HCT116 (cell line): ENCODE measurements at regions not wholly inside any gene's neighbourhood (a gene's known extent, or its start where the extent isn't known, plus 50 kb on each side); places are given as distances from the start of the nearest gene placed in this dataset.
A peak's percentile ranks its signal among the peaks of the same experiment; 100 is the strongest.

ENCODE experiments used
- ATAC-seq: fragments of 200-7000 bp; cut with Tn5 transposase; 2 replicates; pipeline ENCODE4 v1.9.1; 2020; ENCODE audit warnings: mild to moderate bottlenecking, moderate library complexity
- BruUV-seq: library from RNA; stranded (reverse); fragments of 400-500 nt; replicated peaks from 2 replicates; lab custom pipeline; 2021; lab: Mats Ljungman, UMichigan
- CTCF ChIA-PET: fragments of 300-600 bp; sonication (Branson Sonifier 250); formaldehyde crosslinking; loops from one replicate; lab custom pipeline; 2021; ENCODE audit warnings: antibody characterized with exemption; lab: Charles Lee
- POLR2A ChIA-PET: fragments of 300-600, 350-600 bp; sonication (Branson Sonifier 250); formaldehyde crosslinking; loops from one replicate; lab custom pipeline; 2021; ENCODE audit warnings: antibody characterized with exemption; lab: Charles Lee
- RAD21 ChIA-PET, 2 experiments: fragments of 300-600 bp; sonication (Branson Sonifier 250); formaldehyde crosslinking; loops; one replicate each; lab custom pipeline; 2023; ENCODE audit warnings: low total read pairs in 2 of 2; ENCODE audit not compliant: uncharacterized antibody in 2 of 2, unreplicated experiment in 2 of 2, low non-redundant PET in 1 of 2; lab: Charles Lee
- DNase-seq: peaks from one replicate; pipeline ENCODE4 v3.0.0-alpha.2; 2010; ENCODE audit warnings: low read depth, low spot score
- H2AFZ ChIP-seq: fragments of 200-600 bp; shearing (Covaris generic), sonication (generic); 2 replicates; pipeline ENCODE4 v1.6.1; 2017; ENCODE audit warnings: low read depth, mixed run types, mixed read lengths, antibody characterized with exemption, low read length; ENCODE audit not compliant: poor library complexity, severe bottlenecking
- H3K27ac ChIP-seq: 2 replicates; pipeline ENCODE4 v1.5.1; 2012; ENCODE audit warnings: low read depth, low read length
- H3K27me3 ChIP-seq: fragments of 200-600 bp; sonication (generic); 2 replicates; pipeline ENCODE4 v1.6.1; 2016; ENCODE audit warnings: mixed run types, low read length, mixed read lengths; ENCODE audit not compliant: insufficient read depth
- H3K36me3 ChIP-seq, 2 experiments: fragments of 200-500 bp in 1 of 2; fragments of 200-600 bp in 1 of 2; sonication (Bioruptor generic) in 1 of 2; sonication (generic) in 1 of 2; 2 replicates each; pipeline versions ENCODE4 v1.5.1 to v1.6.1; 2014 to 2016; ENCODE audit warnings: low read length in 2 of 2, inconsistent platforms in 1 of 2, mixed read lengths in 1 of 2, mixed run types in 1 of 2; ENCODE audit not compliant: insufficient read depth in 2 of 2, control insufficient read depth in 1 of 2
- H3K4me1 ChIP-seq, 2 experiments: fragments of 200-600 bp in 1 of 2; sonication (generic) in 1 of 2; 2 replicates each; pipeline versions ENCODE4 v1.5.1 to v1.6.1; 2012 to 2017; ENCODE audit warnings: low read length in 2 of 2, inconsistent platforms in 1 of 2, mild to moderate bottlenecking in 1 of 2, mixed read lengths in 1 of 2, mixed run types in 1 of 2, moderate library complexity in 1 of 2; ENCODE audit not compliant: insufficient read depth in 2 of 2, control insufficient read depth in 1 of 2
- H3K4me2 ChIP-seq: fragments of 200-600 bp; sonication (generic); 2 replicates; pipeline ENCODE4 v1.6.1; 2017; ENCODE audit warnings: mixed run types, low read length, mixed read lengths
- H3K4me3 ChIP-seq, 2 experiments: fragments of 200-600 bp in 1 of 2; sonication (generic) in 1 of 2; replicated peaks in 1 of 2; 2 replicates each; pipeline ENCODE4 v1.5.1; 2011 to 2016; ENCODE audit warnings: low read length in 2 of 2, control low read depth in 1 of 2, low read depth in 1 of 2, mild to moderate bottlenecking in 1 of 2, mixed read lengths in 1 of 2, mixed run types in 1 of 2
- H3K79me2 ChIP-seq: fragments of 200-600 bp; sonication (generic); 2 replicates; pipeline ENCODE4 v1.6.1; 2017; ENCODE audit warnings: mild to moderate bottlenecking, mixed run types, low read length, moderate library complexity, mixed read lengths; ENCODE audit not compliant: insufficient read depth
- H3K9ac ChIP-seq: fragments of 200-600 bp; sonication (generic); 2 replicates; pipeline ENCODE4 v1.6.1; 2016; ENCODE audit warnings: low read length, mixed read lengths
- H3K9me2 ChIP-seq: fragments of 200-600 bp; sonication (generic), shearing (Covaris generic); 2 replicates; pipeline ENCODE4 v1.6.1; 2017; ENCODE audit warnings: mixed run types, mild to moderate bottlenecking, moderate library complexity; ENCODE audit not compliant: insufficient read depth
- H3K9me3 ChIP-seq, 2 experiments: fragments of 200-500 bp in 1 of 2; fragments of 200-600 bp in 1 of 2; sonication (Bioruptor generic) in 1 of 2; sonication (generic) in 1 of 2; 2 replicates each; pipeline ENCODE4 v1.6.1; 2014 to 2017; ENCODE audit warnings: low read length in 2 of 2, mixed read lengths in 2 of 2, inconsistent platforms in 1 of 2, low read depth in 1 of 2, mild to moderate bottlenecking in 1 of 2, mixed run types in 1 of 2, moderate library complexity in 1 of 2; ENCODE audit not compliant: control insufficient read depth in 1 of 2, insufficient read depth in 1 of 2
- H4K20me1 ChIP-seq: fragments of 200-600 bp; sonication (generic), shearing (Covaris generic); 2 replicates; pipeline ENCODE4 v1.6.1; 2017; ENCODE audit warnings: mixed run types, mild to moderate bottlenecking, moderate library complexity; ENCODE audit not compliant: insufficient read depth
- EGR1 ChIP-seq: IDR thresholded peaks from 2 replicates; pipeline ENCODE4 v1.6.1; 2012; ENCODE audit warnings: low read depth
- FOSL1 ChIP-seq: IDR thresholded peaks from 2 replicates; pipeline ENCODE4 v1.6.1; 2012; ENCODE audit warnings: low read depth
- JUND ChIP-seq: IDR thresholded peaks from 2 replicates; pipeline ENCODE4 v1.6.1; 2012
- POLR2A ChIP-seq: IDR thresholded peaks from 2 replicates; pipeline ENCODE4 v1.7.0; 2011; ENCODE audit warnings: borderline replicate concordance; ENCODE audit not compliant: insufficient read depth, insufficient read length; ENCODE audit errors: extremely low read depth
- SP1 ChIP-seq: IDR thresholded peaks from 2 replicates; pipeline ENCODE4 v1.6.1; 2012; ENCODE audit warnings: low read depth
- ZBTB33 ChIP-seq: IDR thresholded peaks from 2 replicates; pipeline ENCODE4 v1.6.1; 2011; ENCODE audit warnings: mild to moderate bottlenecking, low read length, moderate library complexity; ENCODE audit not compliant: insufficient replicate concordance; ENCODE audit errors: extremely low read depth
- intact Hi-C: fragments of 100-400 bp; cut with micrococcal nuclease; formaldehyde crosslinking; loops from 2 replicates; pipeline ENCODE4 v1.10.0; 2022

- RAD21 ChIA-PET: no interaction called here
Observed at GRCh38 chr6:144804246-144804790, 519.2 kb downstream of the UTRN start.

More at GRCh38 chr6:144804246-144804790, 519.2 kb downstream of the UTRN start:
- H3K9me2 ChIP-seq: no peaks in the 10 kb centered on the region
- DNase-seq (no peak), ATAC-seq (no peak)
- CTCF ChIA-PET: no interaction called here
- H3K79me2 ChIP-seq: peaks cover 4% of the 10 kb centered on the region
- no peaks in the 10 kb centered on the region for H4K20me1 ChIP-seq
- H3K4me1 ChIP-seq: peaks cover 29 to 88% of the 10 kb centered on the region in 2 experiments
- H2AFZ ChIP-seq: no peak overlapping the region
- BruUV-seq: no TSS peak
- peaks cover 0 to 8% of the 10 kb centered on the region in 2 experiments; a peak in 2 of 4 replicates for H3K36me3 ChIP-seq
- POLR2A ChIA-PET: no interaction called here
- H3K27me3 ChIP-seq: no peaks in the 10 kb centered on the region
- intact Hi-C loops: no loop called here
- peak overlapping the region; percentile 8; the same call in 1 of the 2 replicates for H3K4me2 ChIP-seq
- no peaks in the 10 kb centered on the region for H3K9me3 ChIP-seq
- no peak overlapping the region for H3K4me3 ChIP-seq
- peak overlapping the region; percentile 30 for H3K9ac ChIP-seq
- peak overlapping the region; percentile 61 for H3K27ac ChIP-seq
- TF ChIP-seq ZBTB33: no peak
- peak; percentile 18; the same call in 1 of the 2 replicates for TF ChIP-seq SP1
- TF ChIP-seq POLR2A: no peak
- peak; percentile 19; the same call in 1 of the 2 replicates for TF ChIP-seq FOSL1
- TF ChIP-seq EGR1: no peak
- no peak for TF ChIP-seq JUND
